Chondrocyte (in vitro differentiated cells): ENCODE measurements at regions not wholly inside any gene's neighbourhood (a gene's known extent, or its start where the extent isn't known, plus 50 kb on each side); places are given as distances from the start of the nearest gene placed in this dataset.
"Not testable (repeated sequence)": the region's sequence is repeated elsewhere in the genome, so short reads cannot be mapped to it uniquely, and the experiment has no call there.

ENCODE experiments used
- DNase-seq: peaks from one replicate; pipeline ENCODE4 v3.0.0; 2021; ENCODE audit warnings: mixed read lengths, low spot score
- H3K27ac Mint-ChIP-seq: one replicate; pipeline ENCODE4 v1.8.0; 2021; ENCODE audit warnings: mild to moderate bottlenecking, moderate library complexity, mixed read lengths; ENCODE audit not compliant: unreplicated experiment
- H3K27me3 Mint-ChIP-seq: 2 replicates; pipeline ENCODE4 v1.8.0; 2021; ENCODE audit warnings: low read depth, mixed read lengths
- H3K36me3 Mint-ChIP-seq: 2 replicates; pipeline ENCODE4 v1.8.0; 2021; ENCODE audit warnings: low read depth, mixed read lengths
- H3K4me1 Mint-ChIP-seq: 2 replicates; pipeline ENCODE4 v1.8.0; 2021; ENCODE audit warnings: low read depth, mild to moderate bottlenecking, mixed read lengths
- H3K4me3 Mint-ChIP-seq: one replicate; pipeline ENCODE4 v1.8.0; 2021; ENCODE audit warnings: mild to moderate bottlenecking, moderate library complexity, mixed read lengths; ENCODE audit not compliant: unreplicated experiment
- H3K9me3 Mint-ChIP-seq: 2 replicates; pipeline ENCODE4 v1.8.0; 2021; ENCODE audit warnings: low read depth, mixed read lengths
- CTCF ChIP-seq: fragments of 200-600 bp; sonication (generic); IDR thresholded peaks from 2 replicates; pipeline ENCODE4 v1.5.0; 2021; ENCODE audit warnings: antibody characterized with exemption, mild to moderate bottlenecking, moderate library complexity

GRCh38 chr16:63776034-63776433 lies 1345.8 kb downstream of the CDH11 start:
- DNase-seq, result no peak
- Mint-ChIP-seq H3K27ac (no peak overlapping the region), H3K9me3 (peaks cover 3% of the 10 kb centered on the region), H3K4me1 (peaks cover 4% of the 10 kb centered on the region), H3K27me3 (peaks cover 13% of the 10 kb centered on the region), H3K4me3 (no peak overlapping the region), H3K36me3 (no peaks in the 10 kb centered on the region)
- TF ChIP-seq CTCF, result no peak

- peaks cover 3% of the 10 kb centered on the region for H3K9me3 Mint-ChIP-seq
- no peak for TF ChIP-seq CTCF
- peaks cover 4% of the 10 kb centered on the region for H3K4me1 Mint-ChIP-seq
- H3K27ac Mint-ChIP-seq, result no peak overlapping the region
- H3K27me3 Mint-ChIP-seq, result peaks cover 10% of the 10 kb centered on the region
- no peak overlapping the region for H3K4me3 Mint-ChIP-seq
- no peak for DNase-seq
- peaks cover under 1% of the 10 kb centered on the region for H3K36me3 Mint-ChIP-seq
These were observed 1347.6 kb downstream of the CDH11 start for GRCh38 chr16:63774302-63774701.

DNA sequence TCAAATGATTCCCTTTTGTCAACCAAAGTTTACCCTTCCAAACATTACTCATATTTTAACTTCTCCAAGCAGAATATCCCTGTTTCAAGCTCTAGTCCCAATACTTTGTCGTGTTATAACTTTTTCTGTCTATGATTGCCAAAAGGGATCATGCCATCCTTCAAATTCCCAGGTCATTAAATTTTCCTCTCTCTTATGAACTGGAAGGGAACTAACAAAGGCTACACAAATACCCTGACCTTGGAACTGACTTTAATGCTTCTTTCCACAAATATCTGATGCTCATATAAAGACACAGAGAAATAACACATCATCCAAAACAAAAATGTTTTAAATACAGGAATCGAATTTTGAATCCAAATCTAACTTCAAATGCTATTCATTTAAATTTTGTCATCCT lies 1352.7 kb downstream of the CDH11 start:
- TF ChIP-seq CTCF, result no peak
- H3K27ac Mint-ChIP-seq, result no peak overlapping the region

GRCh38 chr16:63760246-63760645 lies 1361.6 kb downstream of the CDH11 start:
- DNase-seq, H3K27ac Mint-ChIP-seq, H3K4me3 Mint-ChIP-seq, H3K27me3 Mint-ChIP-seq, H3K4me1 Mint-ChIP-seq, H3K36me3 Mint-ChIP-seq, H3K9me3 Mint-ChIP-seq: not testable (repeated sequence)

More for the DNA sequence above, 1352.7 kb downstream of the CDH11 start:
- H3K9me3 Mint-ChIP-seq, result peaks cover 3% of the 10 kb centered on the region
- H3K36me3 Mint-ChIP-seq, result peaks cover 2% of the 10 kb centered on the region
- peaks cover 4% of the 10 kb centered on the region for H3K4me1 Mint-ChIP-seq
- H3K4me3 Mint-ChIP-seq, result no peak overlapping the region
- no peak for DNase-seq
- peaks cover 12% of the 10 kb centered on the region for H3K27me3 Mint-ChIP-seq

GRCh38 chr16:63752347-63752746 lies 1369.5 kb downstream of the CDH11 start:
- Mint-ChIP-seq H3K27ac (no peak overlapping the region), H3K27me3 (no peaks in the 10 kb centered on the region)
- no peak for TF ChIP-seq CTCF

GRCh38 chr16:63749276-63749675 lies 1372.6 kb downstream of the CDH11 start:
- H3K9me3 Mint-ChIP-seq, result peaks cover 8% of the 10 kb centered on the region
- no peak for DNase-seq
- no peak overlapping the region for H3K27ac Mint-ChIP-seq
- no peaks in the 10 kb centered on the region for H3K36me3 Mint-ChIP-seq
- no peak overlapping the region for H3K4me3 Mint-ChIP-seq
- TF ChIP-seq CTCF, result no peak
- H3K27me3 Mint-ChIP-seq, result no peaks in the 10 kb centered on the region
- H3K4me1 Mint-ChIP-seq, result peaks cover 5% of the 10 kb centered on the region

More at GRCh38 chr16:63752347-63752746, 1369.5 kb downstream of the CDH11 start:
- Mint-ChIP-seq H3K36me3 (no peaks in the 10 kb centered on the region), H3K9me3 (peaks cover 9% of the 10 kb centered on the region), H3K4me3 (no peak overlapping the region), H3K4me1 (no peaks in the 10 kb centered on the region)
- DNase-seq, result no peak
